ENCODE measurements at regions not wholly inside any gene's neighbourhood (a gene's known extent, or its start where the extent isn't known, plus 50 kb on each side); places are given as distances from the start of the nearest gene placed in this dataset.

DNA sequence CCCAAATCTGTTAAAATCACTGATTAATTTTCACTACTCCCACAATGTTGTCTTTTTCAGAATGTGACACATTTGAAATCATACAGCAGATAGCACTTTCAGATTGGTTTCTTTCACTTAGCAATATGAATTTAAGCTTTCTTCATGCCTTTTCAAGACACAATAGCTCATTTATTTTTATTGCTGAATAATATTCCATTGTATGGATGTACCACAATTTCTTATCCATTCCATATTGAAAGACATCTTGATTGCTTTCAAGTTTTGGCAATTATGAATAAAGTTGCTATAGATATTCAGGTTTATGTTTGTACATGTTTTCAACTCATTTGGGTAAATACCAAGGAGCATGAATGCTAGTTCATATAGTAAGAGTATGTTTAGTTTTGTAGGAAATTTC is 2635.6 kb upstream of the PCDH20 start:
- no peaks in the 10 kb centered on the region for H3K36me3 ChIP-seq (ENCODE audit: control insufficient read depth, insufficient read depth, low read length)
- no peaks in the 10 kb centered on the region for H3K27me3 ChIP-seq (ENCODE audit: control insufficient read depth, insufficient read depth, low read length)
- H3K9ac ChIP-seq (ENCODE audit: low read length) = no peak overlapping the region
- no peaks in the 10 kb centered on the region for H3K4me1 ChIP-seq (ENCODE audit: control insufficient read depth, insufficient read depth, low read length)
- H3K4me3 ChIP-seq (ENCODE audit: low read depth, low read length) = no peak overlapping the region
- H3K9me3 ChIP-seq (ENCODE audit: control insufficient read depth, insufficient read depth, low read depth, low read length) = 0 out of 2 replicates have a peak, but pooled peaks cover 5% of the 10 kb centered on the region
- H3K27ac ChIP-seq (ENCODE audit: low read depth, low read length) = no peak overlapping the region

DNA sequence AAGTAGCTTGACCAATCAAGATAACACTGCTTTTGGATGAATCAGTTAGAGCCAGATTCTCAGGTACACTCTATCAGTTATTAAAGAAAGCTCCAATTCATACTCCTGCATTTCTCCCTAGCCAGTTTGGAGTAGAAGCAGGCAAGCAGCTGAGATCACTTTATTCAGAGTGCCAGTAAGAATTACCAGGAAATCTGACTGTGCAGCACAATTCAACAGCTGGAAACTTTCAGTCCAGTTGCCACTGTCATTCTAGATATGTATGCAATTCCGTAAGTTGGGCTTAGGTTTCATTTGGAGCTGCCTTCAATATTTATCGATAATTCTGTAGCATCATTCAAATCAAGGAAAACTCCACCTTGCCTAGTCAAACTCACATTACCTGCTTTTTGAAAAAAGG is 2625.6 kb upstream of the PCDH20 start:
- no peaks in the 10 kb centered on the region for H3K4me1 ChIP-seq (ENCODE audit: control insufficient read depth, insufficient read depth, low read length)
- H3K9ac ChIP-seq (ENCODE audit: low read length) = no peak overlapping the region
- H3K27ac ChIP-seq (ENCODE audit: low read depth, low read length) = no peak overlapping the region
- no peaks in the 10 kb centered on the region for H3K36me3 ChIP-seq (ENCODE audit: control insufficient read depth, insufficient read depth, low read length)
- H3K27me3 ChIP-seq (ENCODE audit: control insufficient read depth, insufficient read depth, low read length) = no peaks in the 10 kb centered on the region
- H3K9me3 ChIP-seq (ENCODE audit: control insufficient read depth, insufficient read depth, low read depth, low read length) = no peaks in the 10 kb centered on the region
- H3K4me3 ChIP-seq (ENCODE audit: low read depth, low read length) = no peak overlapping the region

DNA sequence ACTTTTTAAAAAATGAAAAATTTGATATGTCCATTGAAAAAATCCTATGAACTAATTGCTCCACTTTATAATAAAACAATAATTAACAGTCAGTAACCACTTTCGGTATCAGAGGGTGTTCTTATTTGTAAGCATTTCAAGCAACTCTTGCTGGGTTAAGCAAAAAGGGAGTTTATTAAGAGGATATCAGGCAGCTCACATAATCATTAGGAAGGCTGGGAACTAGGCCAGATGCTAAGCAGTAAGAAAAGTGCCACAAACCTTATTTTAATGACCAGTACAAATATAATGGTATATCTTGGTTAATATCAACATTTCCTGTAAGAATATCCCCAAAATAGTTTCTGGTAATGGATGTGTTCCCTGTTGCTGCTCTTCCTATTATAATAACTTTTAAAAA is 2618.3 kb upstream of the PCDH20 start:
- Histone ChIP-seq H3K27ac (ENCODE audit: low read depth, low read length) (no peak overlapping the region), H3K4me1 (ENCODE audit: control insufficient read depth, insufficient read depth, low read length) (no peaks in the 10 kb centered on the region), H3K27me3 (ENCODE audit: control insufficient read depth, insufficient read depth, low read length) (no peaks in the 10 kb centered on the region), H3K9me3 (ENCODE audit: control insufficient read depth, insufficient read depth, low read depth, low read length) (no peaks in the 10 kb centered on the region), H3K36me3 (ENCODE audit: control insufficient read depth, insufficient read depth, low read length) (no peaks in the 10 kb centered on the region), H3K9ac (ENCODE audit: low read length) (no peak overlapping the region), H3K4me3 (ENCODE audit: low read depth, low read length) (no peak overlapping the region)

DNA sequence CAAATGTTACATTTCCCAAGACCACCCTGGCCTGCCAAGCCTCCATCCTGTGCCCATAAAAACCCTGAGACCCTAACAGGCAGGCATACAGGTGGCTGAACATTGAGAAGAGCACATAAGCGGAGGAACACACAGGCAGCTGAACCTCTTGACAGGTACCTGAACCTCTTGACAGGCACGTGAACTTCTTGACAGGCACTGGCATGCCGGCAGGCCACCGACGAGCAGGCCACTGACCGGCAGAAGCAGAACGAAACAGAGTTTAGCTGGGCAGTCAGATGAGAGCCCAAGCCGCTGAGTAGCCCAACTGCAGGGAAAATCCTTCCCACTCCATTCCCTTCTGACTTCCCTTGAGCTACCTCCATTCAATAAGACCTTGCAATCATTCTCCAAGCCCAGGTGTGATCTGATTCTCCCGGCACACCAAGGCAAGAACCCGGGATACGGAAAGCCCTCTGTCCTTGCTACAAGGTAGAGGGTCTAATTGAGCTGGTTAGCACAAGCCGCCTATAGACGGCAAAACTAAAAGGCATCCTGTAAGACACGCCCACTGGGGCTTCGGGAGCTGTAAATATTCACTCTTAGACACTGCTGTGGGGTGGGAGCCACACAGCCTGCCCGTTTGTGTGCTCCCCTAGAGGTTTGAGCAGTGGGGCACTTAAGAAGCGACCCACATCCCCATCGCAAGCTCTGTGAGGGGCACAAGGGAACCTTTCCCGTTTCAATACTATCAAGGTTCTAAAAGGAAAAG is 2613.9 kb upstream of the PCDH20 start:
- H3K4me3 ChIP-seq (ENCODE audit: low read depth, low read length) = no peak overlapping the region
- H3K4me1 ChIP-seq (ENCODE audit: control insufficient read depth, insufficient read depth, low read length) = no peaks in the 10 kb centered on the region
- no peaks in the 10 kb centered on the region for H3K36me3 ChIP-seq (ENCODE audit: control insufficient read depth, insufficient read depth, low read length)
- H3K27ac ChIP-seq (ENCODE audit: low read depth, low read length) = no peak overlapping the region
- H3K27me3 ChIP-seq (ENCODE audit: control insufficient read depth, insufficient read depth, low read length) = no peaks in the 10 kb centered on the region
- H3K9ac ChIP-seq (ENCODE audit: low read length) = no peak overlapping the region
- H3K9me3 ChIP-seq (ENCODE audit: control insufficient read depth, insufficient read depth, low read depth, low read length) = no peaks in the 10 kb centered on the region

DNA sequence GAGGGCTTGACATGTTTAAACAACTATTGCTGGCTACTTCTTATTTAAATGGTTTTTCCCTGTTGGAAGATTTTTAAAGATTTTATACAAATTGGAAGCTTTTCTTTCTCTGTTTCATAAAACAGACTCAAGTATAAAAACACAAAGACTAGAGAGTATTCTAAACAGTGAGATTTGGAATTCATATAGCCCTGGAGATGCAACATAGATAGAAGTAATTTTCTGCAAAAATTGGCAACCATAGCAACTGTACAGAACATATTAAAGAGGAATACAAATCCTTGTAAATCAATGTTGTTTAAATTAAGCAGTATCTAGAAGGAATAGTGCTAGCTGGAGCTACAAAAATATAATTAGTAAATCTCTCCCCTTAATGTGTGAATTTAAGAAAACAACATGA is 2612.9 kb upstream of the PCDH20 start:
- Histone ChIP-seq H3K27ac (ENCODE audit: low read depth, low read length) (no peak overlapping the region), H3K9me3 (ENCODE audit: control insufficient read depth, insufficient read depth, low read depth, low read length) (no peaks in the 10 kb centered on the region), H3K9ac (ENCODE audit: low read length) (no peak overlapping the region), H3K36me3 (ENCODE audit: control insufficient read depth, insufficient read depth, low read length) (no peaks in the 10 kb centered on the region), H3K4me3 (ENCODE audit: low read depth, low read length) (no peak overlapping the region), H3K4me1 (ENCODE audit: control insufficient read depth, insufficient read depth, low read length) (no peaks in the 10 kb centered on the region), H3K27me3 (ENCODE audit: control insufficient read depth, insufficient read depth, low read length) (no peaks in the 10 kb centered on the region)

DNA sequence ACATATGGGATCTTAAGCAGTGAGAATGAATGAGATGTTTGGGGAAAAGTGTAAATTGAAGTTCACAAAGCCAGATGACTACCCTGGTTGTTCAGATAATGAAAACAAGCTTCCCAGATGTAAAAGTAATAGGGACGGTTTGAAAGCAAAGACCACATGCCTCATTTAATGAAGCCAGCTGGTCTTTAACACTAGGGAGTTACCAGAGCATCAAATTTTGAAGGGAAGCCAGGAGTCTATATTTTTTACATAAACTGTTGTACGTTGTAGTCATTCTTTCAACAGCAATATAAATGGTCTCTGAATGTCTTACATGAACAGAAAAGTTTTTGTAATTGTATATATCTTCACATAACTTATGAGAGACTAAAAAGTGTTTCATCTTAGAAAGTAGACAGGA is 2604.5 kb upstream of the PCDH20 start:
- no peak overlapping the region for H3K9ac ChIP-seq (ENCODE audit: low read length)
- no peaks in the 10 kb centered on the region for H3K36me3 ChIP-seq (ENCODE audit: control insufficient read depth, insufficient read depth, low read length)
- H3K27ac ChIP-seq (ENCODE audit: low read depth, low read length) = no peak overlapping the region
- H3K27me3 ChIP-seq (ENCODE audit: control insufficient read depth, insufficient read depth, low read length) = no peaks in the 10 kb centered on the region
- H3K4me1 ChIP-seq (ENCODE audit: control insufficient read depth, insufficient read depth, low read length) = no peaks in the 10 kb centered on the region
- H3K4me3 ChIP-seq (ENCODE audit: low read depth, low read length) = no peak overlapping the region
- no peaks in the 10 kb centered on the region for H3K9me3 ChIP-seq (ENCODE audit: control insufficient read depth, insufficient read depth, low read depth, low read length)

DNA sequence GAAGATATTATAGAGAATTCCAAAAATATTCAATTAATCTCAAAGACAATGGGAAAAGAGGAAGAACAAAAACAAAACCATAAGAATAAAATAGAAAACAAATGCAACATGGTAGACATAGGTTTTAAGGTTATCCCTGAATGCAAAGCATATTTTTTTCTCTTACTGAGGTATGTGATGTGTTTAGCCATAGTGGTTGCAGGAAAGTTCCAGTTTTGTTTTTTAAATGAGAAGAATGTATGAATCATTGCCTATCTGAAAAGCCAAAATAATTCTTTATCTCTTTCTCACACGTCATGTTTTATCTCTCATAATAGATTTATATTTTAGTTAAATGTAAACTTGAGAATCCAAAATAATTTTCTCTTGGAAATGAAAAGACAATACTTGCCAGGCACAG is 2591.7 kb upstream of the PCDH20 start:
- H3K27me3 ChIP-seq (ENCODE audit: control insufficient read depth, insufficient read depth, low read length) = no peaks in the 10 kb centered on the region
- no peaks in the 10 kb centered on the region for H3K36me3 ChIP-seq (ENCODE audit: control insufficient read depth, insufficient read depth, low read length)
- no peaks in the 10 kb centered on the region for H3K9me3 ChIP-seq (ENCODE audit: control insufficient read depth, insufficient read depth, low read depth, low read length)
- no peaks in the 10 kb centered on the region for H3K4me1 ChIP-seq (ENCODE audit: control insufficient read depth, insufficient read depth, low read length)
- H3K9ac ChIP-seq (ENCODE audit: low read length) = no peak overlapping the region
- H3K4me3 ChIP-seq (ENCODE audit: low read depth, low read length) = no peak overlapping the region
- H3K27ac ChIP-seq (ENCODE audit: low read depth, low read length) = no peak overlapping the region

DNA sequence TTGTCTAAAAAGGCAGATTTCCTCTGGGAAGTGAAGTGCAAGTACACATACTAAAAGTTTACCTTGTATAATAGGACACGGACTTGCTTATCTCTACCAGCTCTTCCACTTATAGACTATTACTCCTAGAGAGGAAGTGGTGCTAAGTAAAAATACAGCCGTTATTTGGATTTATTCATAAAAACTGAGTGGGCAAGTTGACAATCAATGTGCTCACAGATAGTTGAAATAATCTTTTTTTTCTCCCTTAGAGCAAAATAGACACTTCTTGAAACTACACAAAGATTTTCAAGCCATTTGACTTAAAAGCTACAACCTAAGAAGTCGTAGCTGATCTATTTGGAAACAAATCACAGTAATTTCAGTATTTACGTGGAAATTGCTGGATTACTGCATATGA is 2584.7 kb upstream of the PCDH20 start:
- no peak overlapping the region for H3K27ac ChIP-seq (ENCODE audit: low read depth, low read length)
- no peaks in the 10 kb centered on the region for H3K9me3 ChIP-seq (ENCODE audit: control insufficient read depth, insufficient read depth, low read depth, low read length)
- no peaks in the 10 kb centered on the region for H3K27me3 ChIP-seq (ENCODE audit: control insufficient read depth, insufficient read depth, low read length)
- no peak overlapping the region for H3K4me3 ChIP-seq (ENCODE audit: low read depth, low read length)
- no peaks in the 10 kb centered on the region for H3K36me3 ChIP-seq (ENCODE audit: control insufficient read depth, insufficient read depth, low read length)
- no peak overlapping the region for H3K9ac ChIP-seq (ENCODE audit: low read length)
- H3K4me1 ChIP-seq (ENCODE audit: control insufficient read depth, insufficient read depth, low read length) = no peaks in the 10 kb centered on the region; the same call in 1 of the 2 replicates

DNA sequence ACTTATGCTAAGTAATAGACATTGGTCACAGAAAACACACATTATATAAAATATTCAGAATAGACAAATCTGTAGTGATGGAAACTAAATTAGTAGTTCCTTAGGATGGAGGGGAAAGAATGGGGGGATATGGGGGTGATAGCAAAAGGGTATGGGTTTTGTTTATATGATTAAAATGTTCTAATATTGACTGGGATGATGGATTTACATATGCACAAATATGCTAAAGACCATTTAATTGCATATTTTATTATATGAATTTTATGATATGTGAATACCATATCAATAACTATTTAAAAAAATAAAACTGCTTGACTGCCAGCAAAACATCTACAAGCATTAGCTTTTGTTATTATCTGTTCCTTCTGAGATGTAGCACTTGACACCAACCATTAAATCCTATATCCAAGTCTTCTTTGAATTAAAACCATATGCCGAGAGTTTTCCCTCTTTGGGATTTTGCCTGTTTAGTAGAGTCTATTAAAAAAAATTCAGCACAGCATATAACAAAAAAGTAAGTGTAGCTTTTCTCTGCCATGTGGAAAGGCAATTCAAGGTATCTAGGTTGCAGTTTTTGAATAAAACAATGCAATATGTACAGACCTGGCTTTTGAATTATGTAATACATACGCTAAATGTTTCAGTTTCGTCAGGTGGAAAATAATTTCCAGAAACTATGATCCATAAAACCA is 2584.1 kb upstream of the PCDH20 start:
- Histone ChIP-seq H3K36me3 (ENCODE audit: control insufficient read depth, insufficient read depth, low read length) (no peaks in the 10 kb centered on the region), H3K27ac (ENCODE audit: low read depth, low read length) (no peak overlapping the region), H3K4me3 (ENCODE audit: low read depth, low read length) (no peak overlapping the region), H3K4me1 (ENCODE audit: control insufficient read depth, insufficient read depth, low read length) (no peaks in the 10 kb centered on the region; the same call in 1 of the 2 replicates), H3K27me3 (ENCODE audit: control insufficient read depth, insufficient read depth, low read length) (no peaks in the 10 kb centered on the region), H3K9ac (ENCODE audit: low read length) (no peak overlapping the region), H3K9me3 (ENCODE audit: control insufficient read depth, insufficient read depth, low read depth, low read length) (no peaks in the 10 kb centered on the region)

GRCh38 chr13:63983366-63983765 is 2567.7 kb upstream of the PCDH20 start:
- Histone ChIP-seq H3K27me3 (ENCODE audit: control insufficient read depth, insufficient read depth, low read length) (no peaks in the 10 kb centered on the region), H3K9ac (ENCODE audit: low read length) (no peak overlapping the region), H3K9me3 (ENCODE audit: control insufficient read depth, insufficient read depth, low read depth, low read length) (no peaks in the 10 kb centered on the region), H3K4me3 (ENCODE audit: low read depth, low read length) (no peak overlapping the region), H3K36me3 (ENCODE audit: control insufficient read depth, insufficient read depth, low read length) (no peaks in the 10 kb centered on the region), H3K4me1 (ENCODE audit: control insufficient read depth, insufficient read depth, low read length) (no peaks in the 10 kb centered on the region), H3K27ac (ENCODE audit: low read depth, low read length) (no peak overlapping the region)

DNA sequence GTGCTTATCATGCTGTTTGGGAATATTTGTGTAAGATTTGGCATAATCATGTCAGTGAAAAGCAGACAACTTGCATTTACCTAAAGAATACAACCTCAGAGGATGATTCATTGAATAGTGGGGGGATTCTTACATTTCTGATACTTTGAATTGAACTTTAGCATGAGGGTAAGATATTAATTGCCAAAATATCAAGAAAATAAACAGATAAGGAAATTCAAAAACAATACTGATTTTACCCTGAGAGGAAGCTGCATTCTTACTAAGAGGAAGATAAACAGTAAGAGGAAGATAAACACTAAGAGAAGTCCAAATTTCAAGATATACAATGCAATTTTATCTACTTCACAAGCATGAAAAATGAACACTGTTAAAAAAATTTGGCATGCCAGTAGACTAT is 2564.3 kb upstream of the PCDH20 start:
- Histone ChIP-seq H3K27me3 (ENCODE audit: control insufficient read depth, insufficient read depth, low read length) (no peaks in the 10 kb centered on the region), H3K4me1 (ENCODE audit: control insufficient read depth, insufficient read depth, low read length) (no peaks in the 10 kb centered on the region), H3K9me3 (ENCODE audit: control insufficient read depth, insufficient read depth, low read depth, low read length) (no peaks in the 10 kb centered on the region), H3K27ac (ENCODE audit: low read depth, low read length) (no peak overlapping the region), H3K4me3 (ENCODE audit: low read depth, low read length) (no peak overlapping the region), H3K9ac (ENCODE audit: low read length) (no peak overlapping the region), H3K36me3 (ENCODE audit: control insufficient read depth, insufficient read depth, low read length) (no peaks in the 10 kb centered on the region)
